ENCODE measurements at regions not wholly inside any gene's neighbourhood (a gene's known extent, or its start where the extent isn't known, plus 50 kb on each side); places are given as distances from the start of the nearest gene placed in this dataset.

GRCh38 chr21:38569733-38570132 lies 71.5 kb upstream of the ERG start:
- TF ChIP-seq CTCF (IDR thresholded peaks at IDR 0.05; ENCODE audit: insufficient read depth, low read depth, low read length), result no peak
- CTCF ChIA-PET, result no interaction called here
- POLR2A ChIA-PET, result no interaction called here

DNA sequence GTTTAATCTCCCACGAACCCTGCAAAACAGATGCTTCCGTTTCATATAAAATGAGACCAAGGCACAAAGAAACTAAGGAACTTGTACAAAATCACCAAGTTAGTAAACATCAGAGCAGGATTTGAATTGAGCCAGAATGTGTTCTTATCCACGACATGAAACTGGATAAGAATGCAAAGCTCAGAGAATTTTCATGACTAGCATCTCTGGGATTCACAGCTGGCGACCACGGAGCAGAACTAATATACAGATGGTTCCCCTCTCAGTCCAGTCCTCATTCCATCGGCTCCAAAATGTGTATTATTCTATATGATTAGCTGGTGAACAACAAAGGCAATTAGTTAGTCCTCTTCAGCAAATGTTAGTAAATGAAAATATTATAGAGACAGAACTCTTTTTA lies 72.3 kb upstream of the ERG start:
- POLR2A ChIA-PET, result no interaction called here
- peaks cover 16% of the 10 kb centered on the region for H3K27me3 ChIP-seq (ENCODE audit: control insufficient read depth, insufficient read depth, low read length)

More at GRCh38 chr21:38569733-38570132, 71.5 kb upstream of the ERG start:
- DNase-seq (ENCODE audit: low read depth), result no peak
- no peaks in the 10 kb centered on the region for H3K36me3 ChIP-seq (ENCODE audit: control insufficient read depth, insufficient read depth, low read length)
- H3K4me3 ChIP-seq (ENCODE audit: low read depth, low read length), result no peak overlapping the region
- H3K27me3 ChIP-seq (ENCODE audit: control insufficient read depth, insufficient read depth, low read length), result peaks cover 16% of the 10 kb centered on the region

DNA sequence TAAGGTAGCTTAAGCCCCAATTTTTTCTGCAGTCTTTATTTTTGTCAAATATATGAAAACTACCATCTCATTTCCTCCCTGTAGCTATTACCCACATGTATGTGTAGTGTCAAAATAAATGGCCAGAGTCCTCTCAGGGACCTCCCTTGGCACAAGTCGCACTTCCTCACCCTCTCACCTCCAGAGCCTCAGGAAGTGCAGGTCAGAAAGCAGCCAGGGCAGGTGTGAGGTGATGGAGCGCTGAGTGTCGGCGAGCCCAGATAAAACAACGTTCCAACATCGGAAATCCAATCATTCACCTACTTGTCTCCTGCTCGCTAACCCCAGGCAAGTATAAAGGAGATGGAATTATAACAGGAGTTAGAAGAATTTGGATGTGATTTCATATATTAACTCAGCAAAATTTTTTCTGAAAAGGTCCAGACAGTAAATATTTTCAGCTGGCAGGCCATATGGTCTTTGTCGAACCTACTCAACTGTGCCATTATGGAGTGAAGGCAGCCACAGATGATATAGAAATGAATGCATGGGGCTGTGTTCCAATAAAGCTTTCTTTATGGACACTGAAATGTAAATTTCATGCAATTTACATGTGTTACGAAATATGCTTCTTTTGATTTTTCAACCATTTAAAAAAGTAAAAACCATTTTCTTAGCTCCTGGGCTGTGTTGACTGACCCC lies 76.8 kb upstream of the ERG start:
- Histone ChIP-seq H3K27me3 (ENCODE audit: control insufficient read depth, insufficient read depth, low read length) (peaks cover 6% of the 10 kb centered on the region), H3K4me3 (ENCODE audit: low read depth, low read length) (no peak overlapping the region), H3K36me3 (ENCODE audit: control insufficient read depth, insufficient read depth, low read length) (no peaks in the 10 kb centered on the region)
- ChIA-PET POLR2A (no interaction called here), CTCF (interaction anchor here (0.9 to 1.4 kb wide), 2 partner anchors 19 to 29 kb away, joined by 3 to 4 read pairs; no protein-coding TSS in a partner anchor)
- no peak for DNase-seq (ENCODE audit: low read depth)
- TF ChIP-seq CTCF (IDR thresholded peaks at IDR 0.05; ENCODE audit: insufficient read depth, low read depth, low read length), result no peak

More for the DNA sequence above, 72.3 kb upstream of the ERG start:
- TF ChIP-seq CTCF (IDR thresholded peaks at IDR 0.05; ENCODE audit: insufficient read depth, low read depth, low read length), result no peak
- CTCF ChIA-PET, result no interaction called here
- Histone ChIP-seq H3K36me3 (ENCODE audit: control insufficient read depth, insufficient read depth, low read length) (no peaks in the 10 kb centered on the region), H3K4me3 (ENCODE audit: low read depth, low read length) (no peak overlapping the region)
- no peak for DNase-seq (ENCODE audit: low read depth)

- DNase-seq (ENCODE audit: low read depth), result no peak
- no peak for TF ChIP-seq CTCF (IDR thresholded peaks at IDR 0.05; ENCODE audit: insufficient read depth, low read depth, low read length)
- ChIA-PET CTCF (no interaction called here), POLR2A (no interaction called here)
- Histone ChIP-seq H3K4me3 (ENCODE audit: low read depth, low read length) (no peak overlapping the region), H3K36me3 (ENCODE audit: control insufficient read depth, insufficient read depth, low read length) (no peaks in the 10 kb centered on the region), H3K27me3 (ENCODE audit: control insufficient read depth, insufficient read depth, low read length) (peaks cover 5% of the 10 kb centered on the region)
Measured at GRCh38 chr21:38577887-38578286, 79.6 kb upstream of the ERG start.

DNA sequence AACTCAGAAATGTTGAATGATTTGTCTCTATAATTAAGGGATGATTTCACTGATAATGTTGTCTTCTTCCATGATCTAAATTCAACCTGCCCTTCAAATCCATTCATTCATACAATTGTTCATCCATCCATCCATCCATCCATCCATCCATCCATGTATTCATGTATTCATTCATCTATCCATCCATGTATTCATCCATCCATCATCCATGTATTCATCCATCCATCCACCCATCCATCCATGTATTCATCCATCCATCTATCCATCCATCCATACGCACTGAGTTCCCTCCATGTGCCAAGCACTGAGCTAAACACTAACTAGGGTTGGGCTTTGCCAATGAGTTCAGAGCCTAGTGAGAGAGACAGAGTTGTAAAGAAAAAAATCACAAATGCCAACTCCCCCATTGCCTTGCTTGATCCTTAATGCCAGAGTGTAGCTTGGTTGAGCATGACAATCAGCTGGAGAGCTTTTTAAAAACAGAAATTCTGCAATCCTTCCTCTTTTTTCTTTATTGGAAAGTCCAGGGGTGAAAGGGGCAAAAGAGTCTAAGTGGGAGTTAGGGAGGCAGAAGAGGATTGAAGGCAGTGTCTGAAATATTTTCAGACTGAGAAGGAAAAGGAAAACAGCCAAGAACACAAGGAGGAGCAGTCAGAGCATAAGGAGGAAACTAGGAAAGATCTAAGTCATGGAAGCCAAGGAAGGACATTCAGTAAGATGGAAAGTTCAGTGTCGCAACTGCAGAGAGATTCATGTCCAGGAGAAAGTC lies 92.4 kb upstream of the ERG start:
- no peaks in the 10 kb centered on the region for H3K36me3 ChIP-seq (ENCODE audit: control insufficient read depth, insufficient read depth, low read length)
- peaks cover 10% of the 10 kb centered on the region for H3K27me3 ChIP-seq (ENCODE audit: control insufficient read depth, insufficient read depth, low read length)
- no peak for DNase-seq (ENCODE audit: low read depth)
- CTCF ChIA-PET, result no interaction called here
- no peak overlapping the region for H3K4me3 ChIP-seq (ENCODE audit: low read depth, low read length)
- TF ChIP-seq CTCF (IDR thresholded peaks at IDR 0.05; ENCODE audit: insufficient read depth, low read depth, low read length), result no peak
- POLR2A ChIA-PET, result no interaction called here

All from BJ (cell line).